ENCODE measurements at regions not wholly inside any gene's neighbourhood (a gene's known extent, or its start where the extent isn't known, plus 50 kb on each side); places are given as distances from the start of the nearest gene placed in this dataset.

DNA sequence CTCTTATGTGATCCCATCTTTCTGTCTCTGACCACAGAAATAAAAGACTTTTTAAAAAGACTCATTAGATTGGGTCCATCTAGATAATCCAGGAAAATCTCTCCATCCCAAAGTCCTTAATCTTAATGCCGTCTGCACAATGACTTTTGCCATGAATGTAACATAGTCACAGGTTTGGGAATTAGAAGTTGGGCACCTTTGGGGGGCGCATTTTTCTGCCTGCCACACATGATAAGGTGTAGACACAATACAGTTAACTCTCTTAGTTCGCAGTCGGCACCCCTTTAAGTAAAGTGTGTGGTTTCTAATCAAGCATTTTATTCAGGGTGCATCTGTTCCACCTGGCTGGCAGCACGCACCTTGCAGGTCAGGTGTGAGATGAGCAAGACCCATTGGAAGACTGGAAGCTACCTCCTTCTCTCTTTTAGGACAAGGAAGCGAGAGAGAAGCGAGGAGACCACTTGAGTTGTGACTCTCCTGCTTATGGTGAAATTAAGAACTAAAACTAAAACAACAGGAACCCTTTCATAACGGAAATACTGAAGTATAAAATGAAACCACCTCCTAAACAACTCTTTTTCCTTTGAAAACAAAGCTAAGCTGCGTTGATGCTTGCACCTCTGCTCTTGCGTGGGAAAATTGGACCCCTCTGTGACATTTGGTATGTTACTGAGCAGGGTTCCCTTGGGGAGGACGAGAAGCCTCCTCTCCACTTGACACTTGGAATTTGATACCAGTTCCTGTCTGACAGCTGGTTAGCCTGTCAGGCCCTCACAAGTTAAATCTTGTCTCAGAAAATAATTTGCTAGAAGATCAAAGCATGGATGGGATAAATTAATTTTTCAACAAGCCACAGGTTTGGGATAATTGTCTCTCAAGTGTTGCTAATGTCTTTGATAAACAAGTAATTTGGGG lies 304.6 kb upstream of the DMRT1 start:
- no peaks in the 10 kb centered on the region for H3K36me3 ChIP-seq (replicated peaks; ENCODE audit: control insufficient read depth, insufficient read depth, low read length)
- no peak for DNase-seq
- no peak overlapping the region for H3K4me3 ChIP-seq (ENCODE audit: insufficient read depth, low read depth, low read length)
- no peaks in the 10 kb centered on the region for H3K27me3 ChIP-seq (ENCODE audit: control insufficient read depth, insufficient read depth, low read length)

- no peak for DNase-seq
- H3K4me3 ChIP-seq (ENCODE audit: insufficient read depth, low read depth, low read length), result no peak overlapping the region
These were observed 298.0 kb upstream of the DMRT1 start for GRCh38 chr9:543478-543877.

DNA sequence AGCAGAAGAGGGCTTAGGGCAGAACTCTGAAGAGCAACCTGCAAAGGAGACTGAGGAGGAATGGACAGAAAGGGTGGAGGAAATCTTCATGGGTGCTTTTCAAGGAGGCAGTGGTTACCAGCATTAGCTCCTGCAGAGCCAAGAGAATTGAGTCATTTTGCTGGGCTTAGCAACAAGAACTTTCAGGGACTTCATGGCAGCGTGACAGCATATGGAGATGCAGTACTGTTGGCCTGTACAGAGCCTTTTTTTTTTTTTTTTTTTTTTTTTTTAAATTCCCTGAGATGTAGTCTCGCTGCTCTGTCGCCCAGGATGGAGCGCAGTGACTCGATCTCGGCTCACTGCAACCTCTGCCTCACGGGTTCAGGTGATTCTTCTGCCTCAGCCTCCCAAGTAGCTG lies 296.0 kb upstream of the DMRT1 start:
- no peaks in the 10 kb centered on the region for H3K27me3 ChIP-seq (ENCODE audit: control insufficient read depth, insufficient read depth, low read length)
- no peaks in the 10 kb centered on the region; the same call in 1 of the 2 replicates for H3K36me3 ChIP-seq (replicated peaks; ENCODE audit: control insufficient read depth, insufficient read depth, low read length)
- H3K4me3 ChIP-seq (ENCODE audit: insufficient read depth, low read depth, low read length), result no peak overlapping the region
- no peak for DNase-seq

More at GRCh38 chr9:543478-543877, 298.0 kb upstream of the DMRT1 start:
- H3K36me3 ChIP-seq (replicated peaks; ENCODE audit: control insufficient read depth, insufficient read depth, low read length), result no peaks in the 10 kb centered on the region
- no peaks in the 10 kb centered on the region for H3K27me3 ChIP-seq (ENCODE audit: control insufficient read depth, insufficient read depth, low read length)

DNA sequence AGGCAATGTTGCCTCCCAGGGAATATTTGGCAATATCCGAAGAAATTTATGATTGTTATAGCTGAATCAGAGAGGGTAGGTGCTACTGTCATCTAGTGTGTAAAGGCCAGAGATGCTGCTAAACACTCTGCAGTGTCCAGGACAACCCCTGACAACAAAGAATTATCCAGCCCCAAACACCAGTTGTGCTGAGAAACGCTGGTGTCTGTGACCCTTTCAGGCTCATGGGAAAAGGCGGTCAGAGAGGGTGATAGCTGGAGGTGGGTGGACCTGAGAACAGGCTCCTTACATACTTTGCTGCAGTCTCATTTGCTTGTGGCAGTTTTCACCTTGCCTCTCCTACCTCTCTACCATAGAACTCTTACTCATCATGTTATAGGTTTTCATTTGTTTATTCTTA lies 295.3 kb upstream of the DMRT1 start:
- DNase-seq, result no peak
- Histone ChIP-seq H3K27me3 (ENCODE audit: control insufficient read depth, insufficient read depth, low read length) (no peaks in the 10 kb centered on the region), H3K4me3 (ENCODE audit: insufficient read depth, low read depth, low read length) (no peak overlapping the region), H3K36me3 (replicated peaks; ENCODE audit: control insufficient read depth, insufficient read depth, low read length) (no peaks in the 10 kb centered on the region; the same call in 1 of the 2 replicates)

GRCh38 chr9:546797-547223 lies 294.7 kb upstream of the DMRT1 start:
- H3K36me3 ChIP-seq (replicated peaks; ENCODE audit: control insufficient read depth, insufficient read depth, low read length), result no peaks in the 10 kb centered on the region; the same call in 1 of the 2 replicates
- H3K4me3 ChIP-seq (ENCODE audit: insufficient read depth, low read depth, low read length), result no peak overlapping the region
- peak; percentile 36 for DNase-seq
- H3K27me3 ChIP-seq (ENCODE audit: control insufficient read depth, insufficient read depth, low read length), result no peaks in the 10 kb centered on the region

GRCh38 chr9:547314-547713 lies 294.2 kb upstream of the DMRT1 start:
- Histone ChIP-seq H3K27me3 (ENCODE audit: control insufficient read depth, insufficient read depth, low read length) (no peaks in the 10 kb centered on the region), H3K4me3 (ENCODE audit: insufficient read depth, low read depth, low read length) (no peak overlapping the region), H3K36me3 (replicated peaks; ENCODE audit: control insufficient read depth, insufficient read depth, low read length) (no peaks in the 10 kb centered on the region; the same call in 1 of the 2 replicates)
- no peak for DNase-seq

GRCh38 chr9:549455-549997 lies 292.0 kb upstream of the DMRT1 start:
- Histone ChIP-seq H3K4me3 (ENCODE audit: insufficient read depth, low read depth, low read length) (no peak overlapping the region), H3K27me3 (ENCODE audit: control insufficient read depth, insufficient read depth, low read length) (no peaks in the 10 kb centered on the region), H3K36me3 (replicated peaks; ENCODE audit: control insufficient read depth, insufficient read depth, low read length) (no peaks in the 10 kb centered on the region; the same call in 1 of the 2 replicates)
- no peak for DNase-seq

DNA sequence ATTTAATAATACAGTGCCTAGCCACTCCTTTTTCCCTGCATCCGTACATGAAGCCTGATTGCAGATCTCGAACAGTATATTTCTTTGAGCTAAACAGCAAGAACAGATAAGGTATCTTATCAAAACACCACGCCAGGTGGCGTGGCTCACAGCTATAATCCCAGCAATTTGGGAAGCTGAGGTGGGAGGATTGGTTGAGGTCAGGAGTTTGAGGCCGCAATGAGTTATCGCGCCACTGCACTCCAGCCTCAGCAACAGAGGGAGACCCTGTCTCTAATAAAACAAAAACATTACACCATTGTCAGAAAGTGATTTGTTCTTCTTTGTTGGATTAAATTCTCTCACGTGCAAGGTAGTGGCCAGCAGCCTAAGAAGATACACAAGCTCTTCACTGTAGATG lies 291.2 kb upstream of the DMRT1 start:
- H3K27me3 ChIP-seq (ENCODE audit: control insufficient read depth, insufficient read depth, low read length), result no peaks in the 10 kb centered on the region
- no peak overlapping the region for H3K4me3 ChIP-seq (ENCODE audit: insufficient read depth, low read depth, low read length)
- DNase-seq, result no peak
- no peaks in the 10 kb centered on the region; the same call in 1 of the 2 replicates for H3K36me3 ChIP-seq (replicated peaks; ENCODE audit: control insufficient read depth, insufficient read depth, low read length)

DNA sequence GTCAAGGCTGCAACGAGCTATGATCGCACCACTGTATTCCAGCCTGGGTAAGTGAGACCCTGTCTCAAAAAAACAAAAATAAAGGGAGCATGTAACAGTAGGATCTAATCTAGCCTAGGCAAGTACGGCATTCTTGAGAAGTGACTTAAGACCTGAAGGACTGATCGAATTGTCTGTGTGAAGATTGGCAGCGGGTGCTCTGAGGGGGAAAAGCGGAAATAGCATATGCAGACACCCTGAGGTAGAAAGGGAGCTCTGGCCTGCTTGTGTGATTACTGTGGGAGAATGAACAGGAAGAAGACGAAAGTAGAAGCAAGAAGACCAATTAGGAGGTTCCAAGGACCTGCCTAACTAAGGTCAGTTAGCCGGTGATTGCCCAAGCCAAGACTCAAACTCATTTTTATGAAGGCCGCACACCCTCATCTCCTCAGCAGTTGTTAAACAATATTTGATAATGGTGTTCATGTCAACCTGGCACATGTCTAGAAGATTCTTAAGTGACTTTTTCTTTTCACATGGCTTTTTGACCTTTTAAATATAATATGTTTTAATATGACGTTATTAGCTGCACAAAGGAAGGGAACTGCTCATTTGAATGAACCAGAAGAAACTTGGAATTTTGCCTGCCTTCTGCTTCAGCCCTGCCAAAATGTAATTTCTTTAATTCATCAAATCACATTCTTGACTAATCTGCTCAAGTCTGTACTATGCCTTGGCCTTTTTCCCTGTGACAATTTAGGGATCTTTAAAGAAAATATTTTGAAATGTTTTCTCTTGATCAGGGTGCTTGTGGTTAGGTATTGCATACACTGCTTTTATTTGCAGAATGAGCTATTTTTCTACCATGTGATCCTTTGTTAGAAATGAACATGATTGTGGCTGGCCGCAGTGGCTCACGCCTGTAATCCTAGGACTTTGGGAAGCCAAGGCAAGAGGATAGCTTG lies 289.2 kb upstream of the DMRT1 start:
- DNase-seq, result no peak
- H3K36me3 ChIP-seq (replicated peaks; ENCODE audit: control insufficient read depth, insufficient read depth, low read length), result no peaks in the 10 kb centered on the region; the same call in 1 of the 2 replicates
- H3K27me3 ChIP-seq (ENCODE audit: control insufficient read depth, insufficient read depth, low read length), result no peaks in the 10 kb centered on the region
- H3K4me3 ChIP-seq (ENCODE audit: insufficient read depth, low read depth, low read length), result no peak overlapping the region

DNA sequence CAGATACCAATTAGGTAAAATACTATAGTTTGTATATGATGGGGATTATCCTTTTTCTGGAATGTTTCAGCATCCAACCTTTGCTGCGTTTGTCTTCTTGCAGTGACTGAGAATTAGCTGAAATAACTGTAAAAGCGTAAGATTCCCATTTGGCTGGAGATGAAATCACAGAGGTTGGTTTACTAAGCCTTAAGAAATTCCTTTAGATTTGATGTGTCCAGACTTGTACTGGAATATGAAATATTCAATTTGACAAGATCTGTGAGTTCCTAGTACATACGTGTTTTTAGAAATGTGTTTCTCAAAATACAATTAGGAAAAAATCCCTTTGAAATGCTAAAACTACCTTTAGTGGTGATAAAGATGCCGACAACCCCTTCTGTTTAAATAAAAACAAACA lies 286.0 kb upstream of the DMRT1 start:
- Histone ChIP-seq H3K4me3 (ENCODE audit: insufficient read depth, low read depth, low read length) (no peak overlapping the region), H3K36me3 (replicated peaks; ENCODE audit: control insufficient read depth, insufficient read depth, low read length) (no peaks in the 10 kb centered on the region), H3K27me3 (ENCODE audit: control insufficient read depth, insufficient read depth, low read length) (no peaks in the 10 kb centered on the region)
- DNase-seq, result no peak

- Histone ChIP-seq H3K27me3 (ENCODE audit: control insufficient read depth, insufficient read depth, low read length) (no peaks in the 10 kb centered on the region), H3K4me3 (ENCODE audit: insufficient read depth, low read depth, low read length) (no peak overlapping the region), H3K36me3 (replicated peaks; ENCODE audit: control insufficient read depth, insufficient read depth, low read length) (no peaks in the 10 kb centered on the region)
- DNase-seq, result no peak
These were observed 285.3 kb upstream of the DMRT1 start for GRCh38 chr9:556199-556598.

GRCh38 chr9:556675-557074 lies 284.8 kb upstream of the DMRT1 start:
- Histone ChIP-seq H3K36me3 (replicated peaks; ENCODE audit: control insufficient read depth, insufficient read depth, low read length) (no peaks in the 10 kb centered on the region), H3K27me3 (ENCODE audit: control insufficient read depth, insufficient read depth, low read length) (no peaks in the 10 kb centered on the region), H3K4me3 (ENCODE audit: insufficient read depth, low read depth, low read length) (no peak overlapping the region)
- no peak for DNase-seq

GRCh38 chr9:557601-558201 lies 283.8 kb upstream of the DMRT1 start:
- H3K36me3 ChIP-seq (replicated peaks; ENCODE audit: control insufficient read depth, insufficient read depth, low read length), result no peaks in the 10 kb centered on the region
- H3K27me3 ChIP-seq (ENCODE audit: control insufficient read depth, insufficient read depth, low read length), result no peaks in the 10 kb centered on the region
- no peak overlapping the region for H3K4me3 ChIP-seq (ENCODE audit: insufficient read depth, low read depth, low read length)
- DNase-seq, result peak; percentile 40

DNA sequence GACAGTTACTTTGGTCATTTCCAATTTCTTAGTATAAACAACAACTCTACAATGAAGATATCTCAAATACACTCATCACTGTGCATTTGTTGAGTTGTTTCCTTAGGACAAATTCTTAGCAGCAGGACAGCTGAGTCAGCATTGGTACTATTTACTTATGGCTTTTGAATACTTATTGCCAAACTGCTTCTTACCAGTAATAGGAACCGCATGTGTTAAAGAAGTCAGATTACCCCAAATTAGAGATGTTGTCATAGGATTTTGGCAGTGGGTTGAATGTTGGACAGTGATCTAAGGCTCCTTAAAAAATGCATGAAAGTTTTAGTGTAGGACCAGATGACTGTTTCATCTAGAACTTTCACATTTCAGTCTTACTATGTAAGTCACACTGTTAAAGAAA lies 280.1 kb upstream of the DMRT1 start:
- Histone ChIP-seq H3K27me3 (ENCODE audit: control insufficient read depth, insufficient read depth, low read length) (no peaks in the 10 kb centered on the region), H3K36me3 (replicated peaks; ENCODE audit: control insufficient read depth, insufficient read depth, low read length) (no peaks in the 10 kb centered on the region; the same call in 1 of the 2 replicates), H3K4me3 (ENCODE audit: insufficient read depth, low read depth, low read length) (no peak overlapping the region)
- no peak for DNase-seq

All from H7 (cell line).